WTC11 (cell line): ENCODE measurements at regions not wholly inside any gene's neighbourhood (a gene's known extent, or its start where the extent isn't known, plus 50 kb on each side); places are given as distances from the start of the nearest gene placed in this dataset.

Experiments used
- ATAC-seq: fragments of 200-7000 bp; cut with Tn5 transposase; 2 replicates; pipeline ENCODE4 v1.10.0; 2021; ENCODE audit warnings: mild to moderate bottlenecking, moderate library complexity
- CTCF ChIA-PET: fragments of 300-600 bp; sonication (Branson Sonifier 250); formaldehyde crosslinking; loops from one replicate; lab custom pipeline; 2021; ENCODE audit warnings: antibody characterized with exemption; lab: Charles Lee
- POLR2A ChIA-PET: fragments of 350-600 bp; sonication (Branson Sonifier 250); formaldehyde crosslinking; loops from one replicate; lab custom pipeline; 2021; ENCODE audit warnings: antibody characterized with exemption; lab: Charles Lee
- DNase-seq: peaks from one replicate; pipeline ENCODE4 v3.0.0; 2021; ENCODE audit warnings: low spot score
- H3K27ac Mint-ChIP-seq: 2 replicates; pipeline ENCODE4 v1.8.0; 2021; ENCODE audit warnings: mixed read lengths
- H3K27me3 Mint-ChIP-seq: 2 replicates; pipeline ENCODE4 v1.8.0; 2021; ENCODE audit warnings: low read depth, mild to moderate bottlenecking, moderate library complexity, mixed read lengths
- H3K36me3 Mint-ChIP-seq: 2 replicates; pipeline ENCODE4 v1.8.0; 2021; ENCODE audit warnings: mixed read lengths
- H3K4me1 Mint-ChIP-seq: 2 replicates; pipeline ENCODE4 v1.8.0; 2022; ENCODE audit warnings: mixed read lengths
- H3K4me3 Mint-ChIP-seq: 2 replicates; pipeline ENCODE4 v1.8.0; 2021; ENCODE audit warnings: mild to moderate bottlenecking, moderate library complexity, mixed read lengths
- H3K9me3 Mint-ChIP-seq: 2 replicates; pipeline ENCODE4 v1.8.0; 2021; ENCODE audit warnings: mixed read lengths
- ARID4B ChIP-seq: sonication (generic); formaldehyde crosslinking; IDR thresholded peaks from 2 replicates; pipeline ENCODE4 v1.8.0; 2023; ENCODE audit warnings: missing genetic modification reagents, mild to moderate bottlenecking, borderline replicate concordance
- CBFB ChIP-seq: sonication (generic); formaldehyde crosslinking; IDR thresholded peaks from 2 replicates; pipeline ENCODE4 v1.8.1; 2022; ENCODE audit warnings: mild to moderate bottlenecking, low read depth, missing genetic modification reagents
- ELF4 ChIP-seq: sonication (generic); formaldehyde crosslinking; IDR thresholded peaks from 2 replicates; pipeline ENCODE4 v1.8.1; 2022; ENCODE audit warnings: low read depth, mild to moderate bottlenecking, moderate library complexity, missing genetic modification reagents
- EMX1 ChIP-seq: fragments of 250-450 bp; sonication (Bioruptor Pico); IDR thresholded peaks from 2 replicates; pipeline ENCODE4 v1.8.0; 2021; ENCODE audit warnings: mild to moderate bottlenecking
- ETV6 ChIP-seq: sonication (generic); formaldehyde crosslinking; IDR thresholded peaks from 2 replicates; pipeline ENCODE4 v1.8.1; 2022; ENCODE audit warnings: mild to moderate bottlenecking, missing genetic modification reagents
- FOXK1 ChIP-seq: sonication (generic); formaldehyde crosslinking; IDR thresholded peaks from 2 replicates; pipeline ENCODE4 v1.8.0; 2022; ENCODE audit warnings: mild to moderate bottlenecking, moderate library complexity, missing genetic modification reagents
- GRHL2 ChIP-seq: fragments of 250-450 bp; sonication (Bioruptor Pico); IDR thresholded peaks from 2 replicates; pipeline ENCODE4 v1.8.0; 2022; ENCODE audit warnings: mild to moderate bottlenecking, moderate library complexity; ENCODE audit not compliant: insufficient replicate concordance, severe bottlenecking
- NFYB ChIP-seq: sonication (generic); formaldehyde crosslinking; conservative IDR thresholded peaks from 2 replicates; pipeline ENCODE4 v1.8.0; 2022; ENCODE audit warnings: low read depth, missing genetic modification reagents
- SOX15 ChIP-seq: fragments of 250-450 bp; sonication (Bioruptor Pico); IDR thresholded peaks from 2 replicates; pipeline ENCODE4 v1.9.0; 2021; ENCODE audit warnings: mild to moderate bottlenecking
- SP1 ChIP-seq: sonication (generic); formaldehyde crosslinking; conservative IDR thresholded peaks from 2 replicates; pipeline ENCODE4 v1.8.1; 2022; ENCODE audit warnings: missing genetic modification reagents
- TEAD1 ChIP-seq: sonication (generic); formaldehyde crosslinking; IDR thresholded peaks from 2 replicates; pipeline ENCODE4 v1.8.0; 2022; ENCODE audit warnings: mild to moderate bottlenecking, missing genetic modification reagents
- ZNF121 ChIP-seq: sonication (generic); formaldehyde crosslinking; IDR thresholded peaks from 2 replicates; pipeline ENCODE4 v1.8.0; 2023; ENCODE audit warnings: missing genetic modification reagents
- ZNF219 ChIP-seq: sonication (generic); formaldehyde crosslinking; IDR thresholded peaks from 2 replicates; pipeline ENCODE4 v1.8.0; 2023; ENCODE audit warnings: missing genetic modification reagents, mild to moderate bottlenecking, borderline replicate concordance
- ZNF317 ChIP-seq: sonication (generic); formaldehyde crosslinking; IDR thresholded peaks from 2 replicates; pipeline ENCODE4 v1.8.1; 2023; ENCODE audit warnings: low read depth, mild to moderate bottlenecking, moderate library complexity, missing genetic modification reagents, borderline replicate concordance
- ZNF532 ChIP-seq: fragments of 250-450 bp; sonication (Bioruptor Pico); IDR thresholded peaks from 2 replicates; pipeline ENCODE4 v1.9.0; 2021; ENCODE audit warnings: mild to moderate bottlenecking, borderline replicate concordance
- TF ChIP-seq, protein P1 (sequence below): sonication (generic); formaldehyde crosslinking; IDR thresholded peaks from 2 replicates; pipeline ENCODE4 v1.8.0; 2022; ENCODE audit warnings: mild to moderate bottlenecking, missing genetic modification reagents
- TF ChIP-seq, protein P2 (sequence below): sonication (generic); formaldehyde crosslinking; IDR thresholded peaks from 2 replicates; pipeline ENCODE4 v1.8.1; 2023; ENCODE audit warnings: mild to moderate bottlenecking, missing genetic modification reagents
- TF ChIP-seq, protein P3 (sequence below): sonication (generic); formaldehyde crosslinking; IDR thresholded peaks from 2 replicates; pipeline ENCODE4 v1.8.1; 2022; ENCODE audit warnings: low read depth, missing genetic modification reagents, borderline replicate concordance
- TF ChIP-seq, protein P4 (sequence below): sonication (generic); formaldehyde crosslinking; IDR thresholded peaks from 2 replicates; pipeline ENCODE4 v1.8.0; 2023; ENCODE audit warnings: missing genetic modification reagents
- TF ChIP-seq, protein P5 (sequence below): sonication (generic); formaldehyde crosslinking; IDR thresholded peaks from 2 replicates; pipeline ENCODE4 v1.8.1; 2022; ENCODE audit warnings: mild to moderate bottlenecking, missing genetic modification reagents, moderate library complexity, borderline replicate concordance

- TF ChIP-seq ARID4B (CRISPR knock-in tag) = no peak
- TF ChIP-seq CBFB (CRISPR knock-in tag) = no peak
- TF ChIP-seq EMX1 (CRISPR knock-in tag) = no peak
- TF ChIP-seq, protein P1, sequence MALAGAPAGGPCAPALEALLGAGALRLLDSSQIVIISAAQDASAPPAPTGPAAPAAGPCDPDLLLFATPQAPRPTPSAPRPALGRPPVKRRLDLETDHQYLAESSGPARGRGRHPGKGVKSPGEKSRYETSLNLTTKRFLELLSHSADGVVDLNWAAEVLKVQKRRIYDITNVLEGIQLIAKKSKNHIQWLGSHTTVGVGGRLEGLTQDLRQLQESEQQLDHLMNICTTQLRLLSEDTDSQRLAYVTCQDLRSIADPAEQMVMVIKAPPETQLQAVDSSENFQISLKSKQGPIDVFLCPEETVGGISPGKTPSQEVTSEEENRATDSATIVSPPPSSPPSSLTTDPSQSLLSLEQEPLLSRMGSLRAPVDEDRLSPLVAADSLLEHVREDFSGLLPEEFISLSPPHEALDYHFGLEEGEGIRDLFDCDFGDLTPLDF (CRISPR knock-in tag) = no peak
- TF ChIP-seq TEAD1 (CRISPR knock-in tag) = no peak
- TF ChIP-seq, protein P2, sequence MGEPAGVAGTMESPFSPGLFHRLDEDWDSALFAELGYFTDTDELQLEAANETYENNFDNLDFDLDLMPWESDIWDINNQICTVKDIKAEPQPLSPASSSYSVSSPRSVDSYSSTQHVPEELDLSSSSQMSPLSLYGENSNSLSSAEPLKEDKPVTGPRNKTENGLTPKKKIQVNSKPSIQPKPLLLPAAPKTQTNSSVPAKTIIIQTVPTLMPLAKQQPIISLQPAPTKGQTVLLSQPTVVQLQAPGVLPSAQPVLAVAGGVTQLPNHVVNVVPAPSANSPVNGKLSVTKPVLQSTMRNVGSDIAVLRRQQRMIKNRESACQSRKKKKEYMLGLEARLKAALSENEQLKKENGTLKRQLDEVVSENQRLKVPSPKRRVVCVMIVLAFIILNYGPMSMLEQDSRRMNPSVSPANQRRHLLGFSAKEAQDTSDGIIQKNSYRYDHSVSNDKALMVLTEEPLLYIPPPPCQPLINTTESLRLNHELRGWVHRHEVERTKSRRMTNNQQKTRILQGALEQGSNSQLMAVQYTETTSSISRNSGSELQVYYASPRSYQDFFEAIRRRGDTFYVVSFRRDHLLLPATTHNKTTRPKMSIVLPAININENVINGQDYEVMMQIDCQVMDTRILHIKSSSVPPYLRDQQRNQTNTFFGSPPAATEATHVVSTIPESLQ (CRISPR knock-in tag) = no peak
- TF ChIP-seq ELF4 (CRISPR knock-in tag) = no peak
- TF ChIP-seq GRHL2 = no peak
- TF ChIP-seq, protein P3, sequence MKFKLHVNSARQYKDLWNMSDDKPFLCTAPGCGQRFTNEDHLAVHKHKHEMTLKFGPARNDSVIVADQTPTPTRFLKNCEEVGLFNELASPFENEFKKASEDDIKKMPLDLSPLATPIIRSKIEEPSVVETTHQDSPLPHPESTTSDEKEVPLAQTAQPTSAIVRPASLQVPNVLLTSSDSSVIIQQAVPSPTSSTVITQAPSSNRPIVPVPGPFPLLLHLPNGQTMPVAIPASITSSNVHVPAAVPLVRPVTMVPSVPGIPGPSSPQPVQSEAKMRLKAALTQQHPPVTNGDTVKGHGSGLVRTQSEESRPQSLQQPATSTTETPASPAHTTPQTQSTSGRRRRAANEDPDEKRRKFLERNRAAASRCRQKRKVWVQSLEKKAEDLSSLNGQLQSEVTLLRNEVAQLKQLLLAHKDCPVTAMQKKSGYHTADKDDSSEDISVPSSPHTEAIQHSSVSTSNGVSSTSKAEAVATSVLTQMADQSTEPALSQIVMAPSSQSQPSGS (CRISPR knock-in tag) = no peak
- no peak for TF ChIP-seq FOXK1
- TF ChIP-seq, protein P4, sequence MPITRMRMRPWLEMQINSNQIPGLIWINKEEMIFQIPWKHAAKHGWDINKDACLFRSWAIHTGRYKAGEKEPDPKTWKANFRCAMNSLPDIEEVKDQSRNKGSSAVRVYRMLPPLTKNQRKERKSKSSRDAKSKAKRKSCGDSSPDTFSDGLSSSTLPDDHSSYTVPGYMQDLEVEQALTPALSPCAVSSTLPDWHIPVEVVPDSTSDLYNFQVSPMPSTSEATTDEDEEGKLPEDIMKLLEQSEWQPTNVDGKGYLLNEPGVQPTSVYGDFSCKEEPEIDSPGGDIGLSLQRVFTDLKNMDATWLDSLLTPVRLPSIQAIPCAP = no peak
- TF ChIP-seq, all 79 proteins: peak for 0
These were observed 70.6 kb upstream of the NEK7 start (continued) for GRCh38 chr1:198086051-198086745.

- no peak overlapping the region for H3K4me3 Mint-ChIP-seq
- H3K36me3 Mint-ChIP-seq = no peaks in the 10 kb centered on the region
- no peak overlapping the region for H3K27ac Mint-ChIP-seq
- peaks cover 12% of the 10 kb centered on the region for H3K4me1 Mint-ChIP-seq
- ATAC-seq (no peak), DNase-seq (no peak)
- POLR2A ChIA-PET = no interaction called here
- no peaks in the 10 kb centered on the region for H3K27me3 Mint-ChIP-seq
- no peaks in the 10 kb centered on the region for H3K9me3 Mint-ChIP-seq
- CTCF ChIA-PET = no interaction called here
- TF ChIP-seq ZNF317 (no peak), ZNF121 (CRISPR knock-in tag) (no peak), ETV6 (CRISPR knock-in tag) (no peak), NFYB (CRISPR knock-in tag) (no peak), ZNF219 (CRISPR knock-in tag) (no peak), SOX15 (no peak), ZNF532 (CRISPR knock-in tag) (no peak), SP1 (CRISPR knock-in tag) (no peak)
- TF ChIP-seq, protein P5, sequence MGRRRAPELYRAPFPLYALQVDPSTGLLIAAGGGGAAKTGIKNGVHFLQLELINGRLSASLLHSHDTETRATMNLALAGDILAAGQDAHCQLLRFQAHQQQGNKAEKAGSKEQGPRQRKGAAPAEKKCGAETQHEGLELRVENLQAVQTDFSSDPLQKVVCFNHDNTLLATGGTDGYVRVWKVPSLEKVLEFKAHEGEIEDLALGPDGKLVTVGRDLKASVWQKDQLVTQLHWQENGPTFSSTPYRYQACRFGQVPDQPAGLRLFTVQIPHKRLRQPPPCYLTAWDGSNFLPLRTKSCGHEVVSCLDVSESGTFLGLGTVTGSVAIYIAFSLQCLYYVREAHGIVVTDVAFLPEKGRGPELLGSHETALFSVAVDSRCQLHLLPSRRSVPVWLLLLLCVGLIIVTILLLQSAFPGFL (CRISPR knock-in tag) = no peak
These were observed 69.0 kb upstream of the NEK7 start for GRCh38 chr1:198087831-198088230.
